ENCODE measurements at regions not wholly inside any gene's neighbourhood (a gene's known extent, or its start where the extent isn't known, plus 50 kb on each side); places are given as distances from the start of the nearest gene placed in this dataset.
A peak's percentile ranks its signal among the peaks of the same experiment; 100 is the strongest.

DNA sequence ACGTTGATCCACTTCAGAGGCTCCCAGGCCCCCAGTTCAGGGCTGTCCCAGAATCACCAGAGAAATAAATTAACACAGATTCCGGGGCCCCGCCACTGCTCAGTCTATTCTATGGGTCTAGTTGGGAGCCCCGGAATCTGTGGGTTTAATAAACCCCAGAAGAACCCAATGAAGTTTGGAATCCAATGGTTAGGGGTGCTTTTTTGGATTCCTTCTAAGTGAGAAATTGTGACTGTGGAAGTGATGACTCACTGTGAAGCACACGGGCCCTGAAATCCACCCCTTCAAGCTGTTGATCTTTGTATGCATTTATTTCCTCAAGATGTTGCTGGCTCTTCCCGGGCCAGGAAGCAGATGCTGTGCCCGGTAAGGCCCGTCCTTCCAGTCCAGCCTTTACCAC is 57.3 kb upstream of the SLC28A3 start:
- Histone ChIP-seq H4K20me1 (ENCODE audit: insufficient read depth, poor library complexity, severe bottlenecking) (no peaks in the 10 kb centered on the region), H3K27me3 (no peaks in the 10 kb centered on the region), H3K9me3 (ENCODE audit: low read depth) (no peaks in the 10 kb centered on the region), H3K4me3 (no peak overlapping the region), H3K36me3 (replicated peaks; ENCODE audit: insufficient read depth, low read depth) (no peaks in the 10 kb centered on the region), H3K9me2 (replicated peaks; ENCODE audit: insufficient read depth) (no peaks in the 10 kb centered on the region), H2AFZ (no peak overlapping the region), H3K4me2 (no peak overlapping the region), H3K27ac (no peak overlapping the region), H3K4me1 (ENCODE audit: insufficient read depth) (no peaks in the 10 kb centered on the region), H3K79me2 (no peaks in the 10 kb centered on the region)
- WGBS (ENCODE audit: low lambda C conversion rate, missing lambda C conversion rate), result 84% methylated on average over 8 of the region's 8 CpGs
- DNase-seq (ENCODE audit: low spot score), result no peak
- TF ChIP-seq, protein P1, sequence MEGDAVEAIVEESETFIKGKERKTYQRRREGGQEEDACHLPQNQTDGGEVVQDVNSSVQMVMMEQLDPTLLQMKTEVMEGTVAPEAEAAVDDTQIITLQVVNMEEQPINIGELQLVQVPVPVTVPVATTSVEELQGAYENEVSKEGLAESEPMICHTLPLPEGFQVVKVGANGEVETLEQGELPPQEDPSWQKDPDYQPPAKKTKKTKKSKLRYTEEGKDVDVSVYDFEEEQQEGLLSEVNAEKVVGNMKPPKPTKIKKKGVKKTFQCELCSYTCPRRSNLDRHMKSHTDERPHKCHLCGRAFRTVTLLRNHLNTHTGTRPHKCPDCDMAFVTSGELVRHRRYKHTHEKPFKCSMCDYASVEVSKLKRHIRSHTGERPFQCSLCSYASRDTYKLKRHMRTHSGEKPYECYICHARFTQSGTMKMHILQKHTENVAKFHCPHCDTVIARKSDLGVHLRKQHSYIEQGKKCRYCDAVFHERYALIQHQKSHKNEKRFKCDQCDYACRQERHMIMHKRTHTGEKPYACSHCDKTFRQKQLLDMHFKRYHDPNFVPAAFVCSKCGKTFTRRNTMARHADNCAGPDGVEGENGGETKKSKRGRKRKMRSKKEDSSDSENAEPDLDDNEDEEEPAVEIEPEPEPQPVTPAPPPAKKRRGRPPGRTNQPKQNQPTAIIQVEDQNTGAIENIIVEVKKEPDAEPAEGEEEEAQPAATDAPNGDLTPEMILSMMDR (IDR thresholded peaks at IDR 0.05; ENCODE audit: poor library complexity), result no peak
- TF ChIP-seq EZH2 (IDR thresholded peaks at IDR 0.05; ENCODE audit: borderline replicate concordance), result no peak

DNA sequence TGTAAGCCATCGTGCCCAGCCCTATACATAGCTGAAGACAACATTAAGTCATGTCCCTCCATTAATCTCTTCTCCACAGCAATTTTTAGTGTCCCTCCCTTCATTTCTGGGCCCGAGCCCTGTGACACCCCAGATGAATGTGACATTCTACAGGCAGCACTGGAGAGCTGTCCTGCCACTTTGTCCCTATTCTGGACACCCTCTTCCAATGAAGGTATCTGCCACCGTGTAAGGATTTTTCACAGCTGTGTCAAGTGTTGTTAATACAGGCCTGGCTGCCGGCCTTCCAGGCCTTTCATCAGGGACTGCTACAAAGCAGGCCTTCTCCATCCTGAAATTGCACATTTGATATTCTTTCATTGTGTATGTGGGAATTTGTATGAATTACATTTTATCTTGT is 62.0 kb upstream of the SLC28A3 start:
- Histone ChIP-seq H3K4me3 (no peak overlapping the region), H3K27ac (no peak overlapping the region), H3K9me2 (replicated peaks; ENCODE audit: insufficient read depth) (no peaks in the 10 kb centered on the region), H3K27me3 (no peaks in the 10 kb centered on the region), H3K4me2 (no peak overlapping the region), H3K36me3 (replicated peaks; ENCODE audit: insufficient read depth, low read depth) (no peaks in the 10 kb centered on the region), H3K79me2 (no peaks in the 10 kb centered on the region), H3K9me3 (ENCODE audit: low read depth) (no peaks in the 10 kb centered on the region), H4K20me1 (ENCODE audit: insufficient read depth, poor library complexity, severe bottlenecking) (no peaks in the 10 kb centered on the region), H2AFZ (no peak overlapping the region), H3K4me1 (ENCODE audit: insufficient read depth) (no peaks in the 10 kb centered on the region)
- TF ChIP-seq EZH2phosphoT487 (IDR thresholded peaks at IDR 0.05; ENCODE audit: low read depth, severe bottlenecking, unreplicated experiment) (no peak), EZH2 (IDR thresholded peaks at IDR 0.05; ENCODE audit: borderline replicate concordance) (no peak)
- TF ChIP-seq, protein P1 (IDR thresholded peaks at IDR 0.05; ENCODE audit: poor library complexity), result no peak
- 94% methylated on average over 4 of the region's 4 CpGs for WGBS (ENCODE audit: low lambda C conversion rate, missing lambda C conversion rate)
- no peak for DNase-seq (ENCODE audit: low spot score)

DNA sequence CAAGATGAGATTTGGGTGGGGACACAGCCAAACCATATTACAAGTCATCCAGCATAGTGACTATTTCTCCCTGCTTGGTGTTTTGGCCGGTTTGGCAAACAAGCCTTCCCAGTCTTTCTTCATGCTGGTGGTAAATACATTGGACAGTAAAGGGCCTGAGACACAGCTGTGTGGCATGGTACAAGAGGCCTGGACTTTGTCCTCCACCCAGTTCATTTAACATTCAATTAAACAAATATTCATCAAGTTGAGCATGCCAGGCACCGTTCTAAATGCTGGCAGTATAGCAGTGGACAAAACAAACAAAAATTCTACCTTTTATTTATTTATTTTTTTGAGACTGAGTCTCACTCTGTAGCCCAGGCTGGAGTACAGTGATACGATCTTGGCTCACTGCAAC is 62.7 kb upstream of the SLC28A3 start:
- no peak for TF ChIP-seq EZH2 (IDR thresholded peaks at IDR 0.05; ENCODE audit: borderline replicate concordance)
- no peak for TF ChIP-seq EZH2phosphoT487 (IDR thresholded peaks at IDR 0.05; ENCODE audit: low read depth, severe bottlenecking, unreplicated experiment)
- TF ChIP-seq, protein P1 (IDR thresholded peaks at IDR 0.05; ENCODE audit: poor library complexity), result no peak
- Histone ChIP-seq H2AFZ (no peak overlapping the region), H3K27ac (no peak overlapping the region), H3K4me3 (no peak overlapping the region), H4K20me1 (ENCODE audit: insufficient read depth, poor library complexity, severe bottlenecking) (no peaks in the 10 kb centered on the region), H3K4me2 (no peak overlapping the region), H3K36me3 (replicated peaks; ENCODE audit: insufficient read depth, low read depth) (no peaks in the 10 kb centered on the region), H3K4me1 (ENCODE audit: insufficient read depth) (no peaks in the 10 kb centered on the region), H3K79me2 (no peaks in the 10 kb centered on the region), H3K27me3 (no peaks in the 10 kb centered on the region), H3K9me2 (replicated peaks; ENCODE audit: insufficient read depth) (no peaks in the 10 kb centered on the region), H3K9me3 (ENCODE audit: low read depth) (no peaks in the 10 kb centered on the region)
- 83% methylated on average over 3 of the region's 3 CpGs for WGBS (ENCODE audit: low lambda C conversion rate, missing lambda C conversion rate)
- DNase-seq (ENCODE audit: low spot score), result no peak

DNA sequence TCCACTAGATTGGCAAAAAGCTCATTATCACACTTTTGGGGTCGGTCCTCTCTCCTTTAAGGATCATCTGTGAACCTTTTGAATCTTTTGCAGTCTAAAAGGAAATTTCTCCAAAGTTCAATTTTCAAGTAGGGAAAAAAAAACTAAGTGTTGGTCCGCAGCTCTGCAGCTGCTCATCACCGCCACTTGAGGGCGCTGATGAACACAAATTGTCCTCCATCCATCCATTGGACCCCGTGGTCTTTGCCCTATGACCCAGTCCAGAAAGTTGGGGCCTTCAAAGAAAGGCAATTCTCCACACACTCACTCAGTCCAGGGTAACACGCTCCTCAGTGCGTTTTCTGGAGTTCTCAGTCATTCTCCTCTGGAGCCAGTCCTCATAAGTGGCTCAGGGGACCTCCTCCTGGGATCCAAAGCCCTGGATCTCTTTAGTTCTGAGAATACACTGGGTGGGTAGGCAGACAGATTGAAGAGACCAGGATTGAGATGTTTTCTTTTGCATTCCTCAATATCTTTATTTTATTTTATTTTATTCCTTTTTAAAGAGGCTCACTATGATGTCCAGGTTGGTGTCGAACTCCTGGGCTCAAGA is 63.6 kb upstream of the SLC28A3 start:
- DNase-seq (ENCODE audit: low spot score), result peak; percentile 17
- Histone ChIP-seq H3K36me3 (replicated peaks; ENCODE audit: insufficient read depth, low read depth) (no peaks in the 10 kb centered on the region), H3K9me3 (ENCODE audit: low read depth) (no peaks in the 10 kb centered on the region), H3K9me2 (replicated peaks; ENCODE audit: insufficient read depth) (no peaks in the 10 kb centered on the region), H3K4me2 (no peak overlapping the region), H3K4me1 (ENCODE audit: insufficient read depth) (no peaks in the 10 kb centered on the region), H3K79me2 (no peaks in the 10 kb centered on the region), H3K27ac (no peak overlapping the region), H3K4me3 (no peak overlapping the region), H4K20me1 (ENCODE audit: insufficient read depth, poor library complexity, severe bottlenecking) (no peaks in the 10 kb centered on the region), H3K27me3 (no peaks in the 10 kb centered on the region), H2AFZ (no peak overlapping the region)
- TF ChIP-seq, protein P1 (IDR thresholded peaks at IDR 0.05; ENCODE audit: poor library complexity), result peak; percentile 58
- TF ChIP-seq EZH2 (IDR thresholded peaks at IDR 0.05; ENCODE audit: borderline replicate concordance), result no peak
- no peak for TF ChIP-seq EZH2phosphoT487 (IDR thresholded peaks at IDR 0.05; ENCODE audit: low read depth, severe bottlenecking, unreplicated experiment)
- 40% methylated on average over 8 of the region's 8 CpGs for WGBS (ENCODE audit: low lambda C conversion rate, missing lambda C conversion rate)
